ENCODE measurements at regions not wholly inside any gene's neighbourhood (a gene's known extent, or its start where the extent isn't known, plus 50 kb on each side); places are given as distances from the start of the nearest gene placed in this dataset.

- no peak for TF ChIP-seq POLR2A (IDR thresholded peaks at IDR 0.05; ENCODE audit: low read depth, low read length)
- TF ChIP-seq CTCF (conservative IDR thresholded peaks at IDR 0.05; ENCODE audit: low read depth, low read length) = no peak
- TF ChIP-seq RFX5 (IDR thresholded peaks at IDR 0.05; ENCODE audit: low read depth, low read length) = no peak
- TF ChIP-seq MXI1 (IDR thresholded peaks at IDR 0.05; ENCODE audit: borderline replicate concordance, low read depth, low read length) = no peak
- TF ChIP-seq RAD21 (IDR thresholded peaks at IDR 0.05; ENCODE audit: low read length) = no peak
- TF ChIP-seq ELK1 (IDR thresholded peaks at IDR 0.05; ENCODE audit: borderline replicate concordance, low read depth, low read length) = no peak
- no peak for TF ChIP-seq MAFK (IDR thresholded peaks at IDR 0.05; ENCODE audit: low read depth, low read length)
- TF ChIP-seq MAZ (IDR thresholded peaks at IDR 0.05; ENCODE audit: borderline replicate concordance, low read depth, low read length) = no peak
- TF ChIP-seq SMC3 (IDR thresholded peaks at IDR 0.05; ENCODE audit: low read depth, low read length) = no peak
- no peak for TF ChIP-seq BHLHE40 (IDR thresholded peaks at IDR 0.05; ENCODE audit: low read depth, low read length)
- TF ChIP-seq RCOR1 (IDR thresholded peaks at IDR 0.05; ENCODE audit: insufficient replicate concordance, low read length) = no peak
- no peak for TF ChIP-seq FOS (IDR thresholded peaks at IDR 0.05; ENCODE audit: low read depth, low read length)
Observed at GRCh38 chr5:174970502-174970901, 246.1 kb downstream of the MSX2 start.
